Keratinocyte (primary cell): ENCODE measurements at regions not wholly inside any gene's neighbourhood (a gene's known extent, or its start where the extent isn't known, plus 50 kb on each side); places are given as distances from the start of the nearest gene placed in this dataset.

Experiments used
- DNase-seq: peaks from one replicate; pipeline ENCODE4 v3.0.0-alpha.2; 2011; ENCODE audit warnings: low read depth, missing footprints, low spot score
- FAIRE-seq: peaks from 2 replicates; lab custom pipeline; 2011; peaks lifted over from hg19 to GRCh38; lab: Jason Lieb, UNC
- H2AFZ ChIP-seq: 2 replicates; pipeline ENCODE4 v1.6.0; 2012; ENCODE audit warnings: low read length, control low read depth, inconsistent platforms; ENCODE audit not compliant: control insufficient read depth
- H3K27ac ChIP-seq: 2 replicates; pipeline ENCODE4 v1.5.1; 2011; ENCODE audit warnings: low read length; ENCODE audit not compliant: control insufficient read depth, insufficient read depth
- H3K27me3 ChIP-seq: 3 replicates; pipeline ENCODE4 v1.6.0; 2011; ENCODE audit warnings: low read length; ENCODE audit not compliant: control insufficient read depth, insufficient read depth; ENCODE audit errors: extremely low read depth
- H3K36me3 ChIP-seq, 2 experiments: 2 replicates in 1 of 2; 3 replicates in 1 of 2; pipeline ENCODE4 v1.5.1; 2011; ENCODE audit warnings: low read length in 2 of 2, mild to moderate bottlenecking in 1 of 2; ENCODE audit not compliant: control insufficient read depth in 2 of 2, insufficient read depth in 2 of 2; ENCODE audit errors: extremely low read depth in 1 of 2
- H3K4me1 ChIP-seq: 3 replicates; pipeline ENCODE4 v1.5.1; 2011; ENCODE audit warnings: low read length; ENCODE audit not compliant: control insufficient read depth, insufficient read depth; ENCODE audit errors: extremely low read depth
- H3K4me2 ChIP-seq: 3 replicates; pipeline ENCODE4 v1.6.0; 2011; ENCODE audit warnings: low read depth, low read length; ENCODE audit not compliant: control insufficient read depth, insufficient read depth; ENCODE audit errors: extremely low read depth
- H3K4me3 ChIP-seq, 3 experiments: fragments of 200-600 bp in 1 of 3; sonication (generic) in 1 of 3; 2 replicates in 2 of 3; 3 replicates in 1 of 3; pipeline ENCODE4 v1.5.1; 2011 to 2016; ENCODE audit warnings: low read length in 3 of 3, mild to moderate bottlenecking in 3 of 3, control low read depth in 2 of 3, inconsistent platforms in 1 of 3, low read depth in 1 of 3, mixed read lengths in 1 of 3, mixed run types in 1 of 3, moderate library complexity in 1 of 3; ENCODE audit not compliant: control insufficient read depth in 2 of 3, insufficient read depth in 2 of 3; ENCODE audit errors: extremely low read depth in 1 of 3
- H3K79me2 ChIP-seq: 2 replicates; pipeline ENCODE4 v1.6.0; 2012; ENCODE audit warnings: low read length; ENCODE audit not compliant: control insufficient read depth, insufficient read depth
- H3K9ac ChIP-seq: 3 replicates; pipeline ENCODE4 v1.6.0; 2011; ENCODE audit warnings: low read length; ENCODE audit not compliant: control insufficient read depth, insufficient read depth; ENCODE audit errors: extremely low read depth
- H3K9me1 ChIP-seq: 3 replicates; pipeline ENCODE4 v1.6.0; 2011; ENCODE audit warnings: low read length; ENCODE audit not compliant: control insufficient read depth, insufficient read depth; ENCODE audit errors: extremely low read depth
- H3K9me3 ChIP-seq: 2 replicates; pipeline ENCODE4 v1.5.1; 2012; ENCODE audit warnings: low read depth, low read length; ENCODE audit not compliant: control insufficient read depth
- H4K20me1 ChIP-seq: 3 replicates; pipeline ENCODE4 v1.6.0; 2011; ENCODE audit warnings: low read length; ENCODE audit not compliant: control insufficient read depth, insufficient read depth; ENCODE audit errors: extremely low read depth
- CTCF ChIP-seq, 3 experiments: IDR thresholded peaks in 1 of 3; conservative IDR thresholded peaks in 1 of 3; optimal IDR thresholded peaks in 1 of 3; 2 replicates in 2 of 3; 3 replicates in 1 of 3; pipeline versions ENCODE3 to v1.5.1; 2011; ENCODE audit warnings: low read length in 3 of 3, mild to moderate bottlenecking in 3 of 3, moderate library complexity in 2 of 3, control low read depth in 1 of 3, inconsistent platforms in 1 of 3; ENCODE audit not compliant: insufficient read depth in 2 of 3; ENCODE audit errors: extremely low read depth in 1 of 3
- EZH2 ChIP-seq: IDR thresholded peaks from one replicate; pipeline ENCODE4 v1.6.1; 2012; ENCODE audit warnings: inconsistent platforms, mild to moderate bottlenecking, low read length, moderate library complexity
- dilution Hi-C: fragments of 300-500 bp; cut with MboI; formaldehyde crosslinking; loops from one replicate; pipeline ENCODE4 v1.7.0; 2020; ENCODE audit warnings: low sequenced_read_pairs; ENCODE audit not compliant: extremely low pct_ligation_motif_present

- H3K4me2 ChIP-seq, result no peak overlapping the region
- FAIRE-seq, result no peak
- H3K9ac ChIP-seq, result no peak overlapping the region
- H3K4me1 ChIP-seq, result no peaks in the 10 kb centered on the region
- H3K36me3 ChIP-seq, result no peaks in the 10 kb centered on the region
- no peaks in the 10 kb centered on the region for H3K9me1 ChIP-seq
- no peak overlapping the region for H3K27ac ChIP-seq
- DNase-seq, result no peak
- no peak overlapping the region for H3K4me3 ChIP-seq
- no peaks in the 10 kb centered on the region for H3K27me3 ChIP-seq
- no peaks in the 10 kb centered on the region for H3K79me2 ChIP-seq
- dilution Hi-C loops, result no loop called here
- TF ChIP-seq CTCF (optimal IDR thresholded peaks at IDR 0.05 in 1 of 3, IDR thresholded peaks at IDR 0.05 in 1 of 3, conservative IDR thresholded peaks at IDR 0.05 in 1 of 3; ENCODE audit: extremely low read depth in 1 of 3, insufficient read depth in 2 of 3, low read length in 3 of 3) (no peak), EZH2 (no peak)
- H3K9me3 ChIP-seq, result no peaks in the 10 kb centered on the region
- H2AFZ ChIP-seq, result no peak overlapping the region
- H4K20me1 ChIP-seq, result no peaks in the 10 kb centered on the region
These were observed 122.3 kb downstream of the THBS2 start for GRCh38 chr6:169131390-169131789.

GRCh38 chr6:169130113-169130512 lies 123.5 kb downstream of the THBS2 start:
- Histone ChIP-seq H3K9ac (no peak overlapping the region), H3K36me3 (no peaks in the 10 kb centered on the region), H3K27me3 (no peaks in the 10 kb centered on the region), H4K20me1 (no peaks in the 10 kb centered on the region), H3K79me2 (no peaks in the 10 kb centered on the region), H3K4me2 (no peak overlapping the region), H3K9me3 (no peaks in the 10 kb centered on the region), H3K9me1 (no peaks in the 10 kb centered on the region), H2AFZ (no peak overlapping the region), H3K27ac (no peak overlapping the region), H3K4me1 (no peaks in the 10 kb centered on the region), H3K4me3 (no peak overlapping the region)
- DNase-seq (no peak), FAIRE-seq (no peak)
- dilution Hi-C loops, result no loop called here
- TF ChIP-seq CTCF (optimal IDR thresholded peaks at IDR 0.05 in 1 of 3, IDR thresholded peaks at IDR 0.05 in 1 of 3, conservative IDR thresholded peaks at IDR 0.05 in 1 of 3; ENCODE audit: extremely low read depth in 1 of 3, insufficient read depth in 2 of 3, low read length in 3 of 3), result no peak
- TF ChIP-seq EZH2, result no peak
